Esophagus squamous epithelium (tissue), 4 donors: ENCODE measurements at regions not wholly inside any gene's neighbourhood (a gene's known extent, or its start where the extent isn't known, plus 50 kb on each side); places are given as distances from the start of the nearest gene placed in this dataset.

Source experiments
- CTCF ChIP-seq, 6 experiments: fragments of 450-650 bp in 4 of 6; fragments of 200-600 bp in 2 of 6; sonication (generic) in 2 of 6; IDR thresholded peaks; one replicate each; pipeline ENCODE4 v1.5.1; 2016 to 2019; ENCODE audit warnings: antibody characterized with exemption in 6 of 6, mild to moderate bottlenecking in 4 of 6, moderate library complexity in 4 of 6
- POLR2A ChIP-seq, 4 donors: fragments of 450-650 bp; IDR thresholded peaks; one replicate each; pipeline ENCODE4 v1.6.1; 2017; ENCODE audit warnings: antibody characterized with exemption in 4 of 4, mild to moderate bottlenecking in 4 of 4, moderate library complexity in 3 of 4

GRCh38 chr22:23397008-23397612 is 183.0 kb downstream of the IGLL1 start:
- no peak for TF ChIP-seq CTCF (IDR thresholded peaks at IDR 0.05)
- no peak for TF ChIP-seq POLR2A (IDR thresholded peaks at IDR 0.05)
